GM06990 (cell line): ENCODE measurements at regions not wholly inside any gene's neighbourhood (a gene's known extent, or its start where the extent isn't known, plus 50 kb on each side); places are given as distances from the start of the nearest gene placed in this dataset.

Experiments
- DNase-seq: peaks from one replicate; pipeline ENCODE4 v3.0.0-alpha.2; 2011; ENCODE audit not compliant: insufficient read length; ENCODE audit errors: extremely low read depth
- H3K27me3 ChIP-seq: replicated peaks from 2 replicates; pipeline ENCODE4 v1.6.0; 2011; ENCODE audit warnings: low read length; ENCODE audit not compliant: control insufficient read depth, insufficient read depth
- H3K36me3 ChIP-seq: 2 replicates; pipeline ENCODE4 v1.5.1; 2011; ENCODE audit warnings: low read length; ENCODE audit not compliant: control insufficient read depth, insufficient read depth
- H3K4me3 ChIP-seq: replicated peaks from 2 replicates; pipeline ENCODE4 v1.5.1; 2011; ENCODE audit warnings: low read depth, mild to moderate bottlenecking, control low read depth, low read length
- TF ChIP-seq, protein P1 (sequence below): IDR thresholded peaks from 2 replicates; pipeline ENCODE4 v1.5.1; 2011; ENCODE audit warnings: low read length, control low read depth, mild to moderate bottlenecking, inconsistent platforms; ENCODE audit not compliant: insufficient read depth, poor library complexity, severe bottlenecking

DNA sequence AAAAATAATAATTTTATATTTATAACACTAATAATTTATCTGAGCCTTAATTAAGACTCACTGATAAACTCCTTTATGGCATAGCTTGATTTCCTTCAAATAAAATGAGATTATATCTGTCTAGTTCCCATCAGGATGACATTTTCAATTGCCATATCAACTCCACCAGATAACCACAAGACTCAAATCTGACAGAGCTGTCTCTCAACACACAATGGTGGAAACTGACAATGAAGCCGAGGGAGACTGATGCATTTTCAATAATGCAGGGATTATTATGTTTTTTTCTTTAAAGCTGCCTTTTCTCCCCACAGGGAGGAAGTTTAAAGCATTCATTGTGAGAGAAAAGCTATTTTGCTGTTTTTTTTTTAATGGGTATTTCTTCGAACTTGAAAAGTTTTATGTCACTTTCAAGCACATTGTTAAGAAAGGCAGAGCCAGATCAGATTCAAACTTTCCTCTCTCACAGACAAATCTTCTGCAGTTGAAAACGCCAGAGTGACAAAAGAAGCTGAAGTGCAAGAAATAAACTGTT lies 1326.9 kb upstream of the MIR17HG start:
- DNase-seq = no peak
- H3K36me3 ChIP-seq = no peaks in the 10 kb centered on the region
- no peak overlapping the region for H3K4me3 ChIP-seq
- TF ChIP-seq, protein P1, sequence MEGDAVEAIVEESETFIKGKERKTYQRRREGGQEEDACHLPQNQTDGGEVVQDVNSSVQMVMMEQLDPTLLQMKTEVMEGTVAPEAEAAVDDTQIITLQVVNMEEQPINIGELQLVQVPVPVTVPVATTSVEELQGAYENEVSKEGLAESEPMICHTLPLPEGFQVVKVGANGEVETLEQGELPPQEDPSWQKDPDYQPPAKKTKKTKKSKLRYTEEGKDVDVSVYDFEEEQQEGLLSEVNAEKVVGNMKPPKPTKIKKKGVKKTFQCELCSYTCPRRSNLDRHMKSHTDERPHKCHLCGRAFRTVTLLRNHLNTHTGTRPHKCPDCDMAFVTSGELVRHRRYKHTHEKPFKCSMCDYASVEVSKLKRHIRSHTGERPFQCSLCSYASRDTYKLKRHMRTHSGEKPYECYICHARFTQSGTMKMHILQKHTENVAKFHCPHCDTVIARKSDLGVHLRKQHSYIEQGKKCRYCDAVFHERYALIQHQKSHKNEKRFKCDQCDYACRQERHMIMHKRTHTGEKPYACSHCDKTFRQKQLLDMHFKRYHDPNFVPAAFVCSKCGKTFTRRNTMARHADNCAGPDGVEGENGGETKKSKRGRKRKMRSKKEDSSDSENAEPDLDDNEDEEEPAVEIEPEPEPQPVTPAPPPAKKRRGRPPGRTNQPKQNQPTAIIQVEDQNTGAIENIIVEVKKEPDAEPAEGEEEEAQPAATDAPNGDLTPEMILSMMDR = no peak
- no peaks in the 10 kb centered on the region for H3K27me3 ChIP-seq

DNA sequence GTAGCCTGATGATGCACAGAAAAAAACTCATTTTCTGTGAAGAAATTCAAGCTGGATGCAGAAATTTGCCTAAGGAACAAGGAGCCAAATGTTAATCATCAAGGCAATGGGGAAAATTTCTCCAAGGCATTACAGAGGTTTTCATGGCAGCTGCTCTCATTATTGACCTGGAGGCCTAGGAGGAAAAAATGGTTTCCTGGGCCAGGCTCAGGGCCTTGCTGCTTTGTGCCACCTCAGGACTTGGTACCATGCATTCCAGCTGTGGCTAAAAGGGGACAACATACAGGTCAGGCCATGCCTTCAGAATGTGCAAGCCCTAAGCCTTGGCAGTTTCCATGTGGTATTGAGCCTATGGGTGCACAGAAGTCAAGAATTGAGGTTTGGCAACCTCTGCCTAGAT lies 1320.1 kb upstream of the MIR17HG start:
- no peak for DNase-seq
- H3K27me3 ChIP-seq = no peaks in the 10 kb centered on the region
- H3K36me3 ChIP-seq = no peaks in the 10 kb centered on the region
- no peak overlapping the region for H3K4me3 ChIP-seq
- TF ChIP-seq, protein P1 = no peak

DNA sequence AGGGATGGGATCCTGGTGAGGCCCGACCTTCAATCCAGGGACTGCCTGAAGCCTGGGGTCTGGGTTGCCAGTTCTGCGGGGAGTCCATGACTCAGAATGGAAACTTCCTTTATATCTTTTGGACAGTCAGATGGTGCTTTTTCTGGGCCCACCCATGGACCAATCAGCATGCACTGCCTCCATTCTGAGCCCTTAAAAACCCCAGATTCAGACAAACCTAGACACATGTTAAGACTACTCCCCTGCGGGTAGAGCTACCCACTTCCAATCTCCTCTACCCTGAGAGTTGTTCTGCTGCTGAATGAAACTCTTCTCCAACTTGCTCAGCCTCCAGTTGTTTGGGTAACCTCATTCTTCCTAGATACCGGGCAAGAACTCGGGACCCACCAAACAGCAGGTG lies 1315.2 kb upstream of the MIR17HG start:
- no peaks in the 10 kb centered on the region for H3K27me3 ChIP-seq
- TF ChIP-seq, protein P1 = no peak
- DNase-seq = no peak
- no peak overlapping the region for H3K4me3 ChIP-seq
- H3K36me3 ChIP-seq = no peaks in the 10 kb centered on the region

DNA sequence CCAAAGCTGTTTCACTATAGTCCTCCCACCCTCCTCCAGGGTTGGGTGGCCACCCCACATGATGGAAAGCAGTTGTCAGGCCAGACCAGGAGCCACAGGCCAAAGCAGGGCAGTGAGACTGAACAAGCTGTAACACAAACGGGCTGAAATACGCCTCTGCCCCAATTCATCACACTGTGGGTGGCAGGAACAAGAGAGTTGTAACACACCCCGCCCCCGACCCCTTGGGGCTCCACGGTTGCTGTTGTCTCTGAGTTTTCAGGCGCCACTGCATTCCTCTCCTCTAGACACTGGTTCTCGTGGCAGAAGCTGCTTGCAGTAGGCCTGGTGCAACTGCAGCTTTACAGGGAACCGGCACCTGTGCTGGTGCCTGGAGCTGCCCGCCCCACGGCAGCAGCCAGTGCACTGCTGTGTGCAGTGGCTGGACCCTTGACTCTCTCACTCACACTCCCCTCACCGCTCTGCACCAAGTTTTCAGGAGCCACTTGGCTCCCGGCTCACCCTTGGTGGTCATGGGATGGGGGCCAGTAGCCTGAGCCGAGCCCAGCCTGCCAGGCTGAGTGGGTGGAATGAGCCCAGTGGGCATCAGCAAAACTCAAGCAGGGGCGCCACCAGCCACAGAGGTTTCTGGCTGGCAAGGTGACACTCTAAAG lies 1314.5 kb upstream of the MIR17HG start:
- Histone ChIP-seq H3K27me3 (no peaks in the 10 kb centered on the region), H3K4me3 (no peak overlapping the region), H3K36me3 (no peaks in the 10 kb centered on the region)
- TF ChIP-seq, protein P1 = no peak
- DNase-seq = no peak

DNA sequence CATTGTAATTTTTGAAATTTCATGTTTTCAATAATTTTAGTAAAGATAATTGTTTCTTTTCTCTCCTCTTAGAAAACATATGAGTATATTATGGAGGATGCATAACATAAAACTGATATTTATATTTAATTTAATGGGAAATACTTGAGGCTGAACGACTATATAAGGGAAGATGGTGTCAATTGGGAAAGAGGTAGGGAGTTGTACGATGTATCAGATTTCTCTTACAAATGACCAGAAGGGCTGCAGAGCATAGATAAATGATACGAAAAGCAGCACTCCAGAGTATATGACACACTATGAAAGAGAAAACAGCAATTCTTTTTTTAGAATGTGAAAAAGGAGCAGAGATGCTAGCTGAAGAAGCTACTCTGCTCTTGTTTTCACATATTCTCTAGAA lies 1308.0 kb upstream of the MIR17HG start:
- TF ChIP-seq, protein P1 = no peak
- Histone ChIP-seq H3K36me3 (no peaks in the 10 kb centered on the region), H3K4me3 (no peak overlapping the region), H3K27me3 (no peaks in the 10 kb centered on the region)
- DNase-seq = no peak
